ENCODE measurements at regions not wholly inside any gene's neighbourhood (a gene's known extent, or its start where the extent isn't known, plus 50 kb on each side); places are given as distances from the start of the nearest gene placed in this dataset.

- Histone ChIP-seq H3K4me3 (ENCODE audit: low read depth in 1 of 2, low read length in 2 of 2) (no peak overlapping the region), H3K27ac (ENCODE audit: low read length) (no peak overlapping the region), H3K4me1 (ENCODE audit: control insufficient read depth in 1 of 2, insufficient read depth in 2 of 2, low read length in 2 of 2) (no peaks in the 10 kb centered on the region), H3K36me3 (ENCODE audit: control insufficient read depth in 1 of 2, insufficient read depth in 2 of 2, low read length in 2 of 2) (no peaks in the 10 kb centered on the region), H3K27me3 (ENCODE audit: low read depth, low read length) (no peaks in the 10 kb centered on the region), H3K9me3 (ENCODE audit: control insufficient read depth in 1 of 2, low read length in 2 of 2) (no peaks in the 10 kb centered on the region)
These were observed 594.6 kb downstream of the PTPRU start for GRCh38 chr1:29830916-29831315.

- Histone ChIP-seq H3K9me3 (ENCODE audit: control insufficient read depth in 1 of 2, low read length in 2 of 2) (no peaks in the 10 kb centered on the region), H3K4me3 (ENCODE audit: low read depth in 1 of 2, low read length in 2 of 2) (no peak overlapping the region), H3K27ac (ENCODE audit: low read length) (no peak overlapping the region), H3K36me3 (ENCODE audit: control insufficient read depth in 1 of 2, insufficient read depth in 2 of 2, low read length in 2 of 2) (no peaks in the 10 kb centered on the region), H3K27me3 (ENCODE audit: low read depth, low read length) (no peaks in the 10 kb centered on the region), H3K4me1 (ENCODE audit: control insufficient read depth in 1 of 2, insufficient read depth in 2 of 2, low read length in 2 of 2) (no peaks in the 10 kb centered on the region)
These were observed 594.1 kb downstream of the PTPRU start for GRCh38 chr1:29830383-29830782.

GRCh38 chr1:29829448-29830344 lies 593.4 kb downstream of the PTPRU start:
- H3K27ac ChIP-seq (ENCODE audit: low read length) = no peak overlapping the region
- H3K4me3 ChIP-seq (ENCODE audit: low read depth in 1 of 2, low read length in 2 of 2) = no peak overlapping the region
- no peaks in the 10 kb centered on the region for H3K27me3 ChIP-seq (ENCODE audit: low read depth, low read length)
- H3K36me3 ChIP-seq (ENCODE audit: control insufficient read depth in 1 of 2, insufficient read depth in 2 of 2, low read length in 2 of 2) = no peaks in the 10 kb centered on the region
- H3K4me1 ChIP-seq (ENCODE audit: control insufficient read depth in 1 of 2, insufficient read depth in 2 of 2, low read length in 2 of 2) = no peaks in the 10 kb centered on the region
- no peaks in the 10 kb centered on the region for H3K9me3 ChIP-seq (ENCODE audit: control insufficient read depth in 1 of 2, low read length in 2 of 2)

- no peak overlapping the region for H3K4me3 ChIP-seq (ENCODE audit: low read depth in 1 of 2, low read length in 2 of 2)
- H3K36me3 ChIP-seq (ENCODE audit: control insufficient read depth in 1 of 2, insufficient read depth in 2 of 2, low read length in 2 of 2) = no peaks in the 10 kb centered on the region
- no peak overlapping the region for H3K27ac ChIP-seq (ENCODE audit: low read length)
- H3K9me3 ChIP-seq (ENCODE audit: control insufficient read depth in 1 of 2, low read length in 2 of 2) = no peaks in the 10 kb centered on the region
- no peaks in the 10 kb centered on the region for H3K27me3 ChIP-seq (ENCODE audit: low read depth, low read length)
- no peaks in the 10 kb centered on the region for H3K4me1 ChIP-seq (ENCODE audit: control insufficient read depth in 1 of 2, insufficient read depth in 2 of 2, low read length in 2 of 2)
These were observed 592.5 kb downstream of the PTPRU start for GRCh38 chr1:29828526-29829447.

GRCh38 chr1:29827801-29828525 lies 591.6 kb downstream of the PTPRU start:
- Histone ChIP-seq H3K4me3 (ENCODE audit: low read depth in 1 of 2, low read length in 2 of 2) (no peak overlapping the region), H3K27me3 (ENCODE audit: low read depth, low read length) (no peaks in the 10 kb centered on the region)

GRCh38 chr1:29827237-29827750 lies 591.0 kb downstream of the PTPRU start:
- H3K27me3 ChIP-seq (ENCODE audit: low read depth, low read length) = no peaks in the 10 kb centered on the region

More at GRCh38 chr1:29827801-29828525, 591.6 kb downstream of the PTPRU start:
- Histone ChIP-seq H3K9me3 (ENCODE audit: control insufficient read depth in 1 of 2, low read length in 2 of 2) (no peaks in the 10 kb centered on the region), H3K27ac (ENCODE audit: low read length) (no peak overlapping the region), H3K4me1 (ENCODE audit: control insufficient read depth in 1 of 2, insufficient read depth in 2 of 2, low read length in 2 of 2) (no peaks in the 10 kb centered on the region), H3K36me3 (ENCODE audit: control insufficient read depth in 1 of 2, insufficient read depth in 2 of 2, low read length in 2 of 2) (no peaks in the 10 kb centered on the region)

GRCh38 chr1:29826646-29827045 lies 590.3 kb downstream of the PTPRU start:
- H3K36me3 ChIP-seq (ENCODE audit: control insufficient read depth in 1 of 2, insufficient read depth in 2 of 2, low read length in 2 of 2) = no peaks in the 10 kb centered on the region
- H3K4me1 ChIP-seq (ENCODE audit: control insufficient read depth in 1 of 2, insufficient read depth in 2 of 2, low read length in 2 of 2) = no peaks in the 10 kb centered on the region
- no peaks in the 10 kb centered on the region for H3K27me3 ChIP-seq (ENCODE audit: low read depth, low read length)
- no peak overlapping the region for H3K4me3 ChIP-seq (ENCODE audit: low read depth in 1 of 2, low read length in 2 of 2)
- no peaks in the 10 kb centered on the region for H3K9me3 ChIP-seq (ENCODE audit: control insufficient read depth in 1 of 2, low read length in 2 of 2)
- no peak overlapping the region for H3K27ac ChIP-seq (ENCODE audit: low read length)

More at GRCh38 chr1:29827237-29827750, 591.0 kb downstream of the PTPRU start:
- H3K27ac ChIP-seq (ENCODE audit: low read length) = no peak overlapping the region
- H3K4me3 ChIP-seq (ENCODE audit: low read depth in 1 of 2, low read length in 2 of 2) = no peak overlapping the region
- H3K4me1 ChIP-seq (ENCODE audit: control insufficient read depth in 1 of 2, insufficient read depth in 2 of 2, low read length in 2 of 2) = no peaks in the 10 kb centered on the region
- no peaks in the 10 kb centered on the region for H3K9me3 ChIP-seq (ENCODE audit: control insufficient read depth in 1 of 2, low read length in 2 of 2)
- H3K36me3 ChIP-seq (ENCODE audit: control insufficient read depth in 1 of 2, insufficient read depth in 2 of 2, low read length in 2 of 2) = no peaks in the 10 kb centered on the region

GRCh38 chr1:29825941-29826415 lies 589.7 kb downstream of the PTPRU start:
- no peaks in the 10 kb centered on the region for H3K36me3 ChIP-seq (ENCODE audit: control insufficient read depth in 1 of 2, insufficient read depth in 2 of 2, low read length in 2 of 2)
- H3K27me3 ChIP-seq (ENCODE audit: low read depth, low read length) = no peaks in the 10 kb centered on the region
- H3K4me3 ChIP-seq (ENCODE audit: low read depth in 1 of 2, low read length in 2 of 2) = no peak overlapping the region
- no peaks in the 10 kb centered on the region for H3K4me1 ChIP-seq (ENCODE audit: control insufficient read depth in 1 of 2, insufficient read depth in 2 of 2, low read length in 2 of 2)
- no peaks in the 10 kb centered on the region for H3K9me3 ChIP-seq (ENCODE audit: control insufficient read depth in 1 of 2, low read length in 2 of 2)
- no peak overlapping the region for H3K27ac ChIP-seq (ENCODE audit: low read length)

GRCh38 chr1:29825274-29825940 lies 589.1 kb downstream of the PTPRU start:
- H3K27ac ChIP-seq (ENCODE audit: low read length) = no peak overlapping the region

GRCh38 chr1:29824511-29825273 lies 588.4 kb downstream of the PTPRU start:
- Histone ChIP-seq H3K4me3 (ENCODE audit: low read depth in 1 of 2, low read length in 2 of 2) (no peak overlapping the region), H3K9me3 (ENCODE audit: control insufficient read depth in 1 of 2, low read length in 2 of 2) (no peaks in the 10 kb centered on the region), H3K36me3 (ENCODE audit: control insufficient read depth in 1 of 2, insufficient read depth in 2 of 2, low read length in 2 of 2) (no peaks in the 10 kb centered on the region), H3K27ac (ENCODE audit: low read length) (no peak overlapping the region), H3K27me3 (ENCODE audit: low read depth, low read length) (no peaks in the 10 kb centered on the region), H3K4me1 (ENCODE audit: control insufficient read depth in 1 of 2, insufficient read depth in 2 of 2, low read length in 2 of 2) (no peaks in the 10 kb centered on the region)

More at GRCh38 chr1:29825274-29825940, 589.1 kb downstream of the PTPRU start:
- Histone ChIP-seq H3K36me3 (ENCODE audit: control insufficient read depth in 1 of 2, insufficient read depth in 2 of 2, low read length in 2 of 2) (no peaks in the 10 kb centered on the region), H3K4me3 (ENCODE audit: low read depth in 1 of 2, low read length in 2 of 2) (no peak overlapping the region), H3K27me3 (ENCODE audit: low read depth, low read length) (no peaks in the 10 kb centered on the region), H3K9me3 (ENCODE audit: control insufficient read depth in 1 of 2, low read length in 2 of 2) (no peaks in the 10 kb centered on the region), H3K4me1 (ENCODE audit: control insufficient read depth in 1 of 2, insufficient read depth in 2 of 2, low read length in 2 of 2) (no peaks in the 10 kb centered on the region)
